ENCODE measurements at regions not wholly inside any gene's neighbourhood (a gene's known extent, or its start where the extent isn't known, plus 50 kb on each side); places are given as distances from the start of the nearest gene placed in this dataset.

DNA sequence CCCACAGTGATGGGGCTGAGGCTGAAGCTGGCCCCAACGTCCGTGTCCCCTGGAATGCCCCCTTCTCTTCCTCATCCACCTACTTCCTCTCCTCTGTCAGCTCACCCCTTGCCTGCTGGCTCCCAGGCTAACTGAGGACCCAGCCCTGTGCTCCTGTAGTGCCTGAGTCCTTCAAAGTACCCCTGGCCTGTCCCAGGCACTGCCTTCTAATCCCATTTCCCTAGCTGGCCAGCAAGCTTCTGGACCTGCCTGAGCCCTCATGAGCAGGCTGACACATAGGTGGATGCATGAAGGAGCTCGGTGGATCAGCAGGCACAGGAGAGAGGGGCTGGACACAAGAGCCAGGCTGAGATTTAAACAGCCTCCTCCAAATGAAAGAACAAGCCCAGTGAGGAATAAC is 650.8 kb downstream of the NPHP4 start:
- no peak for TF ChIP-seq CTCF (IDR thresholded peaks at IDR 0.05; ENCODE audit: control insufficient read depth, insufficient read depth, low read depth, low read length, missing control alignments)
- no peak overlapping the region for H3K4me3 ChIP-seq (ENCODE audit: control insufficient read depth, low read depth, low read length)
- DNase-seq (ENCODE audit: low read depth) = no peak

DNA sequence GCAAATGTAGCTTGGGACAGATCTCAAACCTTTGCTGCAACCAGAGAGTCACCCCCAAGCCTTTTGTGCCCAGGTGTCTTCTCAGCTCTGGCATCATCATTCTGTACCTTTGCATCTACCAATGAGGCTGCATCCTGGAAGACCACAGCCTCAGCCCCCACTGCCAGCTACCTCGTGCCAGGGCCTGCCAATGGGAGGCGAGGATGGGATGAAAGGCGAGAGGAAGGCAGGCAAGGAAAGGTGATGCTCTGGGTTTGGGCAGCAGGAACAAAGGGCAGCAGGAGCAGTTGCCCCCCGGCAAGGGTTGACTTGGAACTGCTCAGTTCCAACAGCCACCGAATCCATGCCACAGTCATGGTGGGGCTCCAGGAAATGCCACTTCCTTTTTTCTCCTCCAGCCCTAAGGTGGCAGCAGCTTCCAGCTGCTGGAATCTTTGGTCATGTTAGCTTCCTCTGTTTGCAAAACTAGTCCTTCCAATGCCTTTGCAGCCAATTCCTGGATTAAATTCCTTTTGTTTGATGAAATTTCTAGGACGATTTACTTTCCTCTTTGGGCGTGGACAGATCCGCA is 651.6 kb downstream of the NPHP4 start:
- H3K4me3 ChIP-seq (ENCODE audit: control insufficient read depth, low read depth, low read length) = no peak overlapping the region
- no peak for TF ChIP-seq CTCF (IDR thresholded peaks at IDR 0.05; ENCODE audit: control insufficient read depth, insufficient read depth, low read depth, low read length, missing control alignments)
- DNase-seq (ENCODE audit: low read depth) = no peak

DNA sequence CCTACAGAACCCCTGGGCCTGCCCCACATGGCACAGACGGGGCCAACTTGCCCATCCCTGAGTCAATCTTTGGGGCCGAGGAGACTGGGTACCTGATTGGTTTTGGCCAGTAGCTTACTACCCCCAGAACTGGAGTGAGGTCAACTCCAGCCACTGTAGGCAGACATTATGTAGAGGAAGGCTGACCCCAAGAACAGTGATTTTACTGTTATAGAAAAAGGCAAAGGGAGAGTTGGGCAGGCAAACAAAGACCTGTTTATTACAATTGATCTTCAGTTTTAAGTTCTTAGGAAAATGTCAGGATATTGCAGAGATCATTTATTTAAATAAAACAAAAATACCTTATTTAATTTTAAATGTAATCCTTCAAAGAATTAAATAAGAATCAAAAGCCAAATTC is 653.8 kb downstream of the NPHP4 start:
- no peak overlapping the region for H3K4me3 ChIP-seq (ENCODE audit: control insufficient read depth, low read depth, low read length)
- DNase-seq (ENCODE audit: low read depth) = no peak
- TF ChIP-seq CTCF (IDR thresholded peaks at IDR 0.05; ENCODE audit: control insufficient read depth, insufficient read depth, low read depth, low read length, missing control alignments) = no peak

GRCh38 chr1:5333291-5333690 is 658.9 kb downstream of the NPHP4 start:
- no peak for TF ChIP-seq CTCF (IDR thresholded peaks at IDR 0.05; ENCODE audit: control insufficient read depth, insufficient read depth, low read depth, low read length, missing control alignments)
- no peak overlapping the region for H3K4me3 ChIP-seq (ENCODE audit: control insufficient read depth, low read depth, low read length)
- no peak for DNase-seq (ENCODE audit: low read depth)

- H3K4me3 ChIP-seq (ENCODE audit: control insufficient read depth, low read depth, low read length) = no peak overlapping the region
- no peak for TF ChIP-seq CTCF (IDR thresholded peaks at IDR 0.05; ENCODE audit: control insufficient read depth, insufficient read depth, low read depth, low read length, missing control alignments)
- no peak for DNase-seq (ENCODE audit: low read depth)
Measured at GRCh38 chr1:5331101-5331500, 661.1 kb downstream of the NPHP4 start.

- no peak overlapping the region for H3K4me3 ChIP-seq (ENCODE audit: control insufficient read depth, low read depth, low read length)
- TF ChIP-seq CTCF (IDR thresholded peaks at IDR 0.05; ENCODE audit: control insufficient read depth, insufficient read depth, low read depth, low read length, missing control alignments) = no peak
- no peak for DNase-seq (ENCODE audit: low read depth)
Measured at GRCh38 chr1:5329068-5329739, 663.0 kb downstream of the NPHP4 start.
